H1 (cell line): ENCODE measurements at regions not wholly inside any gene's neighbourhood (a gene's known extent, or its start where the extent isn't known, plus 50 kb on each side); places are given as distances from the start of the nearest gene placed in this dataset.

Experiments used
- CTCF ChIA-PET: fragments of 300-600 bp; sonication (Branson Sonifier 250); formaldehyde crosslinking; loops from one replicate; lab custom pipeline; 2021; ENCODE audit not compliant: partially characterized antibody; lab: Charles Lee
- POLR2A ChIA-PET: fragments of 300-600 bp; sonication (Branson Sonifier 250); formaldehyde crosslinking; loops from one replicate; lab custom pipeline; 2021; ENCODE audit warnings: inconsistent platforms; ENCODE audit not compliant: partially characterized antibody; lab: Charles Lee
- DNase-seq, 2 experiments: peaks; one replicate each; pipeline versions ENCODE4 v3.0.0 to v3.0.0-alpha.2; 2010 to 2022; ENCODE audit warnings: low spot score in 2 of 2, low read depth in 1 of 2, mixed read lengths in 1 of 2
- FAIRE-seq: peaks from 2 replicates; lab custom pipeline; 2011; peaks lifted over from hg19 to GRCh38; lab: Jason Lieb, UNC
- H2AFZ ChIP-seq: 2 replicates; pipeline ENCODE4 v1.8.1; 2012; ENCODE audit warnings: low read length, inconsistent platforms
- H2AK5ac ChIP-seq: 2 replicates; pipeline ENCODE4 v1.6.1; 2013; ENCODE audit warnings: low read depth, low read length
- H2BK120ac ChIP-seq: replicated peaks from 2 replicates; pipeline ENCODE3; 2013; ENCODE audit warnings: low read depth, low read length, inconsistent platforms
- H2BK12ac ChIP-seq: 2 replicates; pipeline ENCODE4 v1.6.1; 2013; ENCODE audit warnings: low read depth, low read length
- H2BK15ac ChIP-seq: 2 replicates; pipeline ENCODE4 v1.6.1; 2013; ENCODE audit warnings: low read length
- H2BK20ac ChIP-seq: 2 replicates; pipeline ENCODE4 v1.6.1; 2013; ENCODE audit warnings: low read length
- H2BK5ac ChIP-seq: 2 replicates; pipeline ENCODE4 v1.6.1; 2013; ENCODE audit warnings: low read depth, low read length
- H3K14ac ChIP-seq: 2 replicates; pipeline ENCODE4 v1.6.1; 2013; ENCODE audit warnings: inconsistent platforms; ENCODE audit not compliant: insufficient read length
- H3K18ac ChIP-seq: 2 replicates; pipeline ENCODE4 v1.6.1; 2013; ENCODE audit warnings: low read length; ENCODE audit errors: extremely low read depth
- H3K23ac ChIP-seq: 2 replicates; pipeline ENCODE4 v1.6.1; 2013; ENCODE audit warnings: inconsistent platforms; ENCODE audit not compliant: insufficient read length
- H3K23me2 ChIP-seq: 2 replicates; pipeline ENCODE4 v1.6.1; 2013; ENCODE audit warnings: low read depth, low read length
- H3K27ac ChIP-seq: 2 replicates; pipeline ENCODE4 v1.6.1; 2011; ENCODE audit warnings: low read depth, low read length, inconsistent platforms
- H3K27me3 ChIP-seq, 4 experiments: replicated peaks in 1 of 4; 1 replicate in 1 of 4; 2 replicates in 3 of 4; pipeline versions ENCODE4 v1.6.1 to v1.8.1; 2011 to 2013; ENCODE audit warnings: low read length in 3 of 4, mild to moderate bottlenecking in 3 of 4, inconsistent platforms in 2 of 4, mixed read lengths in 2 of 4, moderate library complexity in 1 of 4; ENCODE audit not compliant: control insufficient read depth in 3 of 4, insufficient read depth in 3 of 4; ENCODE audit errors: extremely low read depth in 1 of 4
- H3K36me3 ChIP-seq, 4 experiments: 2 replicates each; pipeline versions ENCODE4 v1.6.1 to v1.8.1; 2011 to 2013; ENCODE audit warnings: mild to moderate bottlenecking in 4 of 4, low read length in 3 of 4, moderate library complexity in 2 of 4, control low read depth in 1 of 4, inconsistent platforms in 1 of 4; ENCODE audit not compliant: insufficient read depth in 4 of 4, control insufficient read depth in 2 of 4
- H3K4ac ChIP-seq: replicated peaks from 2 replicates; pipeline ENCODE3; 2013; ENCODE audit warnings: low read length, low read depth, mixed read lengths, inconsistent platforms; ENCODE audit not compliant: insufficient read length
- H3K4me1 ChIP-seq, 4 experiments: replicated peaks in 1 of 4; 1 replicate in 1 of 4; 2 replicates in 3 of 4; pipeline versions ENCODE4 v1.6.1 to v1.8.1; 2011 to 2013; ENCODE audit warnings: low read length in 3 of 4, inconsistent platforms in 2 of 4, mixed read lengths in 1 of 4; ENCODE audit not compliant: insufficient read depth in 4 of 4, control insufficient read depth in 3 of 4
- H3K4me2 ChIP-seq, 2 experiments: 2 replicates each; pipeline versions ENCODE4 v1.6.1 to v1.8.1; 2011 to 2013; ENCODE audit warnings: low read depth in 2 of 2, low read length in 2 of 2, control low read depth in 1 of 2, inconsistent platforms in 1 of 2, mild to moderate bottlenecking in 1 of 2; ENCODE audit not compliant: insufficient read depth in 1 of 2
- H3K4me3 ChIP-seq, 4 experiments: fragments of 200-600, 300-600 bp in 1 of 4; sonication (generic), shearing (Covaris generic), sonication (Bioruptor Twin) in 1 of 4; 2 replicates each; pipeline versions ENCODE4 v1.5.1 to v1.8.1; 2011 to 2016; ENCODE audit warnings: low read length in 4 of 4, low read depth in 3 of 4, control low read depth in 2 of 4, inconsistent platforms in 2 of 4, mild to moderate bottlenecking in 2 of 4, mixed read lengths in 1 of 4, moderate library complexity in 1 of 4; ENCODE audit not compliant: insufficient read depth in 2 of 4; ENCODE audit errors: extremely low read depth in 1 of 4
- H3K56ac ChIP-seq: replicated peaks from 2 replicates; pipeline ENCODE3; 2013; ENCODE audit warnings: low read depth, mild to moderate bottlenecking, mixed read lengths, low read length, inconsistent platforms; ENCODE audit not compliant: insufficient read length
- H3K79me1 ChIP-seq: 2 replicates; pipeline ENCODE4 v1.6.1; 2013; ENCODE audit warnings: low read depth, low read length, control low read depth
- H3K79me2 ChIP-seq, 2 experiments: 2 replicates each; pipeline versions ENCODE4 v1.6.1 to v1.8.1; 2012 to 2013; ENCODE audit warnings: low read length in 2 of 2, mild to moderate bottlenecking in 2 of 2, inconsistent platforms in 1 of 2; ENCODE audit not compliant: insufficient read depth in 2 of 2, control insufficient read depth in 1 of 2
- H3K9ac ChIP-seq, 4 experiments: replicated peaks in 1 of 4; 1 replicate in 1 of 4; 2 replicates in 3 of 4; pipeline versions ENCODE4 v1.6.1 to v1.8.1; 2011 to 2013; ENCODE audit warnings: low read depth in 3 of 4, low read length in 3 of 4, control low read depth in 2 of 4, mild to moderate bottlenecking in 2 of 4, moderate library complexity in 2 of 4, inconsistent platforms in 1 of 4; ENCODE audit errors: extremely low read depth in 1 of 4
- H3K9me3 ChIP-seq, 2 experiments: 2 replicates each; pipeline versions ENCODE4 v1.6.1 to v1.8.1; 2012 to 2013; ENCODE audit warnings: mild to moderate bottlenecking in 2 of 2, moderate library complexity in 2 of 2, control low read depth in 1 of 2, inconsistent platforms in 1 of 2, low read depth in 1 of 2, low read length in 1 of 2, mixed read lengths in 1 of 2; ENCODE audit not compliant: insufficient read depth in 2 of 2
- H4K20me1 ChIP-seq, 2 experiments: replicated peaks in 1 of 2; 2 replicates each; pipeline versions ENCODE3 to v1.8.1; 2011 to 2013; ENCODE audit warnings: inconsistent platforms in 2 of 2, low read length in 2 of 2, mild to moderate bottlenecking in 1 of 2; ENCODE audit not compliant: insufficient read depth in 2 of 2, control insufficient read depth in 1 of 2
- H4K5ac ChIP-seq: 2 replicates; pipeline ENCODE4 v1.6.1; 2013; ENCODE audit warnings: low read length, low read depth, mixed read lengths, inconsistent platforms; ENCODE audit not compliant: insufficient read length
- H4K8ac ChIP-seq: 2 replicates; pipeline ENCODE4 v1.8.0; 2013; ENCODE audit warnings: mild to moderate bottlenecking, moderate library complexity, low read length, inconsistent platforms; ENCODE audit not compliant: insufficient read depth; ENCODE audit errors: extremely low read depth
- H4K91ac ChIP-seq: replicated peaks from 2 replicates; pipeline ENCODE3; 2013; ENCODE audit warnings: low read length, mixed read lengths, inconsistent platforms; ENCODE audit not compliant: insufficient read length
- BRCA1 ChIP-seq: IDR thresholded peaks from 2 replicates; pipeline ENCODE4 v1.6.1; 2012; ENCODE audit warnings: low read depth, low read length, improper control_type of control experiment
- CBX8 ChIP-seq: fragments of 300-800, 300-1000 bp; sonication (generic); IDR thresholded peaks from 2 replicates; pipeline ENCODE4 v1.7.1; 2016; ENCODE audit warnings: low read depth, low read length, borderline replicate concordance
- EZH2 ChIP-seq: fragments of 200-600 bp; sonication (generic); IDR thresholded peaks from 2 replicates; pipeline ENCODE4 v1.7.1; 2012; ENCODE audit warnings: low read depth, mild to moderate bottlenecking, moderate library complexity, low read length, inconsistent platforms; ENCODE audit not compliant: severe bottlenecking
- POLR2A ChIP-seq, 2 experiments: IDR thresholded peaks; 1 replicate in 1 of 2; 2 replicates in 1 of 2; pipeline ENCODE4 v1.6.1; 2011; ENCODE audit warnings: low read depth in 2 of 2, low read length in 2 of 2, mild to moderate bottlenecking in 2 of 2; ENCODE audit errors: control extremely low read depth in 1 of 2
- RXRA ChIP-seq: IDR thresholded peaks from 2 replicates; pipeline ENCODE4 v1.6.1; 2011; ENCODE audit warnings: low read depth, mild to moderate bottlenecking, low read length, moderate library complexity; ENCODE audit not compliant: insufficient read depth
- SIRT6 ChIP-seq: IDR thresholded peaks from one replicate; pipeline ENCODE4 v1.7.1; 2012; ENCODE audit warnings: low read length, inconsistent platforms
- TAF7 ChIP-seq: optimal IDR thresholded peaks from 2 replicates; pipeline ENCODE3; 2011; ENCODE audit warnings: low read depth, mild to moderate bottlenecking, inconsistent platforms, low read length, moderate library complexity, borderline replicate concordance
- WGBS, 2 experiments: shearing (Covaris generic) in 1 of 2; methylation state at CpG; one replicate each; pipeline versions ENCODE4 v1.1.6 to v1.1.7; 2013 to 2015; ENCODE audit warnings: low lambda C conversion rate in 2 of 2, mixed read lengths in 2 of 2, inconsistent platforms in 1 of 2, low coverage in 1 of 2, missing lambda C conversion rate in 1 of 2; ENCODE audit not compliant: insufficient replicate concordance in 2 of 2, insufficient coverage in 1 of 2, insufficient read length in 1 of 2; ENCODE audit errors: extremely low coverage in 1 of 2, missing lambda C conversion rate in 1 of 2; 5-methylcytosine and 5-hydroxymethylcytosine counted together

DNA sequence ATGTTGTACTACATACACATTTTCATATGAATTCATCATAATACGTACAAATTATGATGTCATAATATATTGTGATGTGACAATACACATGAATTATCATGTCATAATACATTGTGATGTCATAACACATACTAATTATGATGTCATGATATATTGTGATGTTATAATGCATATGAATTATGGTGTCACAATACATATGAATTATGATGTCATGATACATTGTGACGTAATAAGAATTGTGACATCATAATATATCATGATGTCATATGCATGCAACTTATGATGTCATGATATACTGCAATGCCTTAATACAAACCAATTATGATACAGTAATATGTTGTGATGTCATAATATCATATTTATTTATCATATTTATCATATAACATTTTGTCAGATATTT lies 2074.3 kb downstream of the TP53TG3F start:
- Histone ChIP-seq H3K18ac (no peak overlapping the region), H3K79me1 (no peaks in the 10 kb centered on the region), H3K23me2 (no peaks in the 10 kb centered on the region), H3K14ac (no peak overlapping the region), H3K27me3 (no peaks in the 10 kb centered on the region), H4K91ac (no peak overlapping the region), H2BK20ac (no peak overlapping the region), H2AK5ac (no peak overlapping the region), H3K4me3 (no peak overlapping the region), H3K4ac (no peak overlapping the region), H3K4me2 (no peak overlapping the region), H4K8ac (no peak overlapping the region), H4K5ac (no peak overlapping the region), H4K20me1 (no peaks in the 10 kb centered on the region), H2BK12ac (no peak overlapping the region), H3K36me3 (no peaks in the 10 kb centered on the region), H2BK15ac (no peak overlapping the region), H3K79me2 (no peaks in the 10 kb centered on the region), H3K56ac (no peak overlapping the region), H3K9me3 (peaks cover 37 to 44% of the 10 kb centered on the region in 2 experiments), H2AFZ (no peak overlapping the region), H2BK120ac (no peak overlapping the region), H3K9ac (no peak overlapping the region), H3K27ac (no peak overlapping the region), H3K23ac (no peak overlapping the region), H2BK5ac (no peak overlapping the region), H3K4me1 (no peaks in the 10 kb centered on the region)
- DNase-seq, result no peak
- ChIA-PET CTCF (no interaction called here), POLR2A (no interaction called here)
- no peak for FAIRE-seq
- WGBS, 2 experiments, result 92% methylated on average over 2 of the region's 2 CpGs; no CpG with 5 or more reads in 1 of the 2 experiments
- TF ChIP-seq EZH2 (no peak), BRCA1 (no peak), SIRT6 (no peak), CBX8 (no peak), POLR2A (IDR thresholded peaks at IDR 0.05; ENCODE audit: control extremely low read depth in 1 of 2, low read depth in 2 of 2, low read length in 2 of 2) (no peak), TAF7 (no peak), RXRA (no peak)
